ENCODE measurements at regions not wholly inside any gene's neighbourhood (a gene's known extent, or its start where the extent isn't known, plus 50 kb on each side); places are given as distances from the start of the nearest gene placed in this dataset.

- TF ChIP-seq TAF1 (IDR thresholded peaks at IDR 0.05; ENCODE audit: borderline replicate concordance, low read depth, low read length): no peak
- TF ChIP-seq POLR2AphosphoS5 (IDR thresholded peaks at IDR 0.05; ENCODE audit: low read depth, low read length): no peak
Measured at GRCh38 chr1:217010253-217010652, 287.0 kb upstream of the ESRRG start.

Data from GM12892 (cell line).